ENCODE measurements at regions not wholly inside any gene's neighbourhood (a gene's known extent, or its start where the extent isn't known, plus 50 kb on each side); places are given as distances from the start of the nearest gene placed in this dataset.

DNA sequence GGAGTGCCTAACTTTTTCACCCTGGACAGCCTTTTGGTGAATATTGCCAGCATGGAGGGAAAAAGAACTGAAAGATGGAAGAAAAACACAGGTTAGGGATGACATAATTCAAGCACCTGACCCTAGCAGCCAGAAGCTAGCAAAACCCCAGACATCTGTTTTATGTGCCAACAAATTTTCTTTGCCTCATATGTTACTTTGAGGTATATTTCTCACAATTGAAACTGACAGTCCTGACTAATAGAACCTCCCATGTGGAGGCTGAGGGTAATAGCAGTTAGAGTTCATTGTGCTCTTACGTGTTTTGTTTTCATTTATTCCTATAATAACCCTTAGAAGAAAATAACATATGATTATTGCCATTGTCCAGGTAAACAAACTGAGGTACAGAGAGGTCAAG is 71.5 kb upstream of the SLC25A26 start:
- H3K27ac ChIP-seq (ENCODE audit: insufficient read depth, low read depth, low read length), result no peak overlapping the region
- dilution Hi-C loops (cut with MboI; ENCODE audit: extremely low pct_ligation_motif_present, low sequenced_read_pairs), result no loop called here
- H3K4me2 ChIP-seq (ENCODE audit: insufficient read depth, low read length), result no peak overlapping the region
- intact Hi-C loops (cut with micrococcal nuclease), result no loop called here
- H3K36me3 ChIP-seq (ENCODE audit: control insufficient read depth in 2 of 2, extremely low read depth in 1 of 2, insufficient read depth in 2 of 2, low read length in 2 of 2), result no peaks in the 10 kb centered on the region
- no TSS peak for BruUV-seq (replicated peaks)
- H3K27me3 ChIP-seq (ENCODE audit: control insufficient read depth in 2 of 2, insufficient read depth in 2 of 2, low read length in 2 of 2), result peaks cover 17 to 21% of the 10 kb centered on the region in 2 experiments
- H3K9me3 ChIP-seq (replicated peaks; ENCODE audit: control insufficient read depth, insufficient read depth, low read length), result no peaks in the 10 kb centered on the region
- no peaks in the 10 kb centered on the region for H3K79me2 ChIP-seq (ENCODE audit: control insufficient read depth, insufficient read depth, low read length)
- no peaks in the 10 kb centered on the region for H4K20me1 ChIP-seq (replicated peaks; ENCODE audit: control insufficient read depth, extremely low read depth, insufficient read depth, low read length)
- TF ChIP-seq GATA2 (IDR thresholded peaks at IDR 0.05; ENCODE audit: insufficient read depth, insufficient read length, low read depth, low read length) (no peak), POLR2A (IDR thresholded peaks at IDR 0.05; ENCODE audit: low read depth, low read length) (no peak), FOS (IDR thresholded peaks at IDR 0.05; ENCODE audit: borderline replicate concordance, insufficient read depth, low read length) (no peak), MYC (IDR thresholded peaks at IDR 0.05; ENCODE audit: low read depth, low read length) (no peak)
- TF ChIP-seq, protein P1, sequence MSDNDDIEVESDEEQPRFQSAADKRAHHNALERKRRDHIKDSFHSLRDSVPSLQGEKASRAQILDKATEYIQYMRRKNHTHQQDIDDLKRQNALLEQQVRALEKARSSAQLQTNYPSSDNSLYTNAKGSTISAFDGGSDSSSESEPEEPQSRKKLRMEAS (IDR thresholded peaks at IDR 0.05; ENCODE audit: insufficient read depth, insufficient read length), result no peak
- no peak overlapping the region for H3K9ac ChIP-seq (replicated peaks; ENCODE audit: extremely low read depth, insufficient read depth, low read length)
- DNase-seq (ENCODE audit: low read depth, low spot score), result no peak
- H3K4me3 ChIP-seq (replicated peaks in 1 of 3; ENCODE audit: insufficient read depth in 1 of 3, low read depth in 1 of 3, low read length in 3 of 3), result no peak overlapping the region
- CTCF ChIA-PET, result interaction anchor here (1.0 kb wide), 1 partner anchor 11 kb away, joined by 3 read pairs; no protein-coding TSS in a partner anchor
- POLR2A ChIA-PET, result no interaction called here
- FAIRE-seq, result no peak
- no peak overlapping the region for H2AFZ ChIP-seq (ENCODE audit: low read depth, low read length)
- H3K4me1 ChIP-seq (ENCODE audit: control insufficient read depth, extremely low read depth, insufficient read depth, low read length), result no peaks in the 10 kb centered on the region
- H3K9me1 ChIP-seq (replicated peaks; ENCODE audit: control insufficient read depth, extremely low read depth, insufficient read depth, low read length), result no peaks in the 10 kb centered on the region

DNA sequence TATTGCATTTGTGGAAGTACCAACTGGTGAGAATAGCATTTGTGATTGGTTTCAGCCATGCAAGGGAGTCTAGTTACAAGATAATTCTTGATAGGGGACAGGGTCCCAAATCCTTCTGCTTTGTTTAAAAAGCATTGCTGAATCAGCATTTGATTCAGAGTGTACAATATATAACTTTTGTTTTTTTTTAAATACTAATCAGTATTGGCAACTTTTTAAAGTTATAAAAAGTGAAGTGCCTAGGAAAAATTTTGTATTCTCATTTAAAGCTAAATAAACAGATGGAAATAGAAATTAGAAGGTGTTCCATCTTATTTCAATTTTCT is 75.4 kb upstream of the SLC25A26 start:
- H3K4me2 ChIP-seq (ENCODE audit: insufficient read depth, low read length), result no peak overlapping the region
- DNase-seq (ENCODE audit: low read depth, low spot score) (no peak), FAIRE-seq (no peak)
- no peaks in the 10 kb centered on the region for H3K36me3 ChIP-seq (ENCODE audit: control insufficient read depth in 2 of 2, extremely low read depth in 1 of 2, insufficient read depth in 2 of 2, low read length in 2 of 2)
- H3K79me2 ChIP-seq (ENCODE audit: control insufficient read depth, insufficient read depth, low read length), result no peaks in the 10 kb centered on the region
- H3K9me1 ChIP-seq (replicated peaks; ENCODE audit: control insufficient read depth, extremely low read depth, insufficient read depth, low read length), result no peaks in the 10 kb centered on the region
- no peak overlapping the region for H3K4me3 ChIP-seq (replicated peaks in 1 of 3; ENCODE audit: insufficient read depth in 1 of 3, low read depth in 1 of 3, low read length in 3 of 3)
- no peaks in the 10 kb centered on the region for H3K9me3 ChIP-seq (replicated peaks; ENCODE audit: control insufficient read depth, insufficient read depth, low read length)
- H3K4me1 ChIP-seq (ENCODE audit: control insufficient read depth, extremely low read depth, insufficient read depth, low read length), result no peaks in the 10 kb centered on the region
- no peak overlapping the region for H2AFZ ChIP-seq (ENCODE audit: low read depth, low read length)
- peaks cover 0 to 6% of the 10 kb centered on the region in 2 experiments for H3K27me3 ChIP-seq (ENCODE audit: control insufficient read depth in 2 of 2, insufficient read depth in 2 of 2, low read length in 2 of 2)
- H3K9ac ChIP-seq (replicated peaks; ENCODE audit: extremely low read depth, insufficient read depth, low read length), result no peak overlapping the region
- POLR2A ChIA-PET, result no interaction called here
- H4K20me1 ChIP-seq (replicated peaks; ENCODE audit: control insufficient read depth, extremely low read depth, insufficient read depth, low read length), result no peaks in the 10 kb centered on the region
- intact Hi-C loops (cut with micrococcal nuclease) (no loop called here), dilution Hi-C loops (cut with MboI; ENCODE audit: extremely low pct_ligation_motif_present, low sequenced_read_pairs) (no loop called here)
- TF ChIP-seq POLR2A (IDR thresholded peaks at IDR 0.05; ENCODE audit: low read depth, low read length) (no peak), MYC (IDR thresholded peaks at IDR 0.05; ENCODE audit: low read depth, low read length) (no peak), FOS (IDR thresholded peaks at IDR 0.05; ENCODE audit: borderline replicate concordance, insufficient read depth, low read length) (no peak), POLR2AphosphoS5 (IDR thresholded peaks at IDR 0.05; ENCODE audit: insufficient read depth, low read depth, low read length) (no peak), GATA2 (IDR thresholded peaks at IDR 0.05; ENCODE audit: insufficient read depth, insufficient read length, low read depth, low read length) (no peak), JUN (IDR thresholded peaks at IDR 0.05; ENCODE audit: borderline replicate concordance, insufficient read depth, insufficient read length, low read depth) (no peak)
- TF ChIP-seq, protein P2, sequence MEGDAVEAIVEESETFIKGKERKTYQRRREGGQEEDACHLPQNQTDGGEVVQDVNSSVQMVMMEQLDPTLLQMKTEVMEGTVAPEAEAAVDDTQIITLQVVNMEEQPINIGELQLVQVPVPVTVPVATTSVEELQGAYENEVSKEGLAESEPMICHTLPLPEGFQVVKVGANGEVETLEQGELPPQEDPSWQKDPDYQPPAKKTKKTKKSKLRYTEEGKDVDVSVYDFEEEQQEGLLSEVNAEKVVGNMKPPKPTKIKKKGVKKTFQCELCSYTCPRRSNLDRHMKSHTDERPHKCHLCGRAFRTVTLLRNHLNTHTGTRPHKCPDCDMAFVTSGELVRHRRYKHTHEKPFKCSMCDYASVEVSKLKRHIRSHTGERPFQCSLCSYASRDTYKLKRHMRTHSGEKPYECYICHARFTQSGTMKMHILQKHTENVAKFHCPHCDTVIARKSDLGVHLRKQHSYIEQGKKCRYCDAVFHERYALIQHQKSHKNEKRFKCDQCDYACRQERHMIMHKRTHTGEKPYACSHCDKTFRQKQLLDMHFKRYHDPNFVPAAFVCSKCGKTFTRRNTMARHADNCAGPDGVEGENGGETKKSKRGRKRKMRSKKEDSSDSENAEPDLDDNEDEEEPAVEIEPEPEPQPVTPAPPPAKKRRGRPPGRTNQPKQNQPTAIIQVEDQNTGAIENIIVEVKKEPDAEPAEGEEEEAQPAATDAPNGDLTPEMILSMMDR (IDR thresholded peaks at IDR 0.05; ENCODE audit: extremely low read depth in 1 of 2, insufficient read depth in 1 of 2, low read depth in 1 of 2, low read length in 2 of 2), result no peak
- no TSS peak for BruUV-seq (replicated peaks)
- CTCF ChIA-PET, result interaction anchor here (0.7 kb wide), 1 partner anchor 8 kb away, joined by 3 read pairs; no protein-coding TSS in a partner anchor
- no peak overlapping the region for H3K27ac ChIP-seq (ENCODE audit: insufficient read depth, low read depth, low read length)
